Left ventricle myocardium inferior (tissue), 1 donor: ENCODE measurements at regions not wholly inside any gene's neighbourhood (a gene's known extent, or its start where the extent isn't known, plus 50 kb on each side); places are given as distances from the start of the nearest gene placed in this dataset.

ENCODE experiments used
- DNase-seq: peaks from one replicate; pipeline ENCODE4 v3.0.0-alpha.2; 2020
- H3K27ac ChIP-seq: fragments of 200-600 bp; replicated peaks from 2 replicates; pipeline ENCODE4 v1.8.0; 2021
- H3K27me3 ChIP-seq: fragments of 200-600 bp; 2 replicates; pipeline ENCODE4 v1.8.0; 2021; ENCODE audit warnings: low read depth
- H3K36me3 ChIP-seq: fragments of 200-600 bp; 2 replicates; pipeline ENCODE4 v1.8.0; 2021
- H3K4me1 ChIP-seq: fragments of 200-600 bp; 2 replicates; pipeline ENCODE4 v1.8.0; 2021
- H3K4me3 ChIP-seq: fragments of 200-600 bp; 2 replicates; pipeline ENCODE4 v1.8.0; 2021; ENCODE audit warnings: mild to moderate bottlenecking, moderate library complexity
- H3K9me3 ChIP-seq: fragments of 200-600 bp; replicated peaks from 2 replicates; pipeline ENCODE4 v1.8.0; 2021
- CTCF ChIP-seq: fragments of 200-600 bp; IDR thresholded peaks from 2 replicates; pipeline ENCODE4 v1.8.0; 2021; ENCODE audit warnings: antibody characterized with exemption, mild to moderate bottlenecking, borderline replicate concordance
- intact Hi-C: fragments of 100-400 bp; cut with micrococcal nuclease; formaldehyde crosslinking; loops from one replicate; pipeline ENCODE4 v1.11.0; 2022
- donor health status: DM: no; HTN: yes; CAD: no; lungs with severe emphysema.

GRCh38 chr14:54135804-54136280 is 179.2 kb upstream of the BMP4 start:
- Histone ChIP-seq H3K4me3 (no peak overlapping the region), H3K36me3 (no peaks in the 10 kb centered on the region), H3K4me1 (no peaks in the 10 kb centered on the region), H3K27me3 (no peaks in the 10 kb centered on the region), H3K27ac (no peak overlapping the region), H3K9me3 (no peaks in the 10 kb centered on the region)
- no peak for DNase-seq
- intact Hi-C loops: no loop called here
- TF ChIP-seq CTCF: no peak

GRCh38 chr14:54136894-54137613 is 180.4 kb upstream of the BMP4 start:
- intact Hi-C loops: no loop called here
- DNase-seq: no peak
- no peaks in the 10 kb centered on the region for H3K27me3 ChIP-seq
- H3K36me3 ChIP-seq: no peaks in the 10 kb centered on the region
- no peak overlapping the region for H3K4me3 ChIP-seq
- H3K4me1 ChIP-seq: no peaks in the 10 kb centered on the region
- TF ChIP-seq CTCF: no peak
- no peak overlapping the region for H3K27ac ChIP-seq
- H3K9me3 ChIP-seq: no peaks in the 10 kb centered on the region

DNA sequence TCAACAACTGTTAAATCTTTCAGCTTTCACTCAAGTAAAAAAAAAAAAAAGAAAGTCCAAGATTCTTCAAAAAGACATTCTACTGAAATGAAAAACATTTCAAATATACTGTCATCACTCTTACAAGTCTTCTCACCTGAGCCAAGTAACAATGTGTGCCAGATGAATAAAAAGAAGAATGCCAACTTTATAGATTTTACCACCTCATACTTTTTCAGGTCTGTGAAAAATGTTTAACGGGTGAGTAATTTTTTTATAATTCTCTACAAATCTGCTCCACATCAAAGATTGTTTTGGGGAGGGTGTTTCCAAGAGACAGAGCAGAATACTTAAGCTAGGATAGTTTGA is 181.0 kb upstream of the BMP4 start:
- no peak overlapping the region for H3K27ac ChIP-seq
- no peaks in the 10 kb centered on the region for H3K27me3 ChIP-seq
- H3K4me3 ChIP-seq: no peak overlapping the region
- DNase-seq: no peak
- no peak for TF ChIP-seq CTCF
- H3K9me3 ChIP-seq: no peaks in the 10 kb centered on the region
- H3K4me1 ChIP-seq: no peaks in the 10 kb centered on the region
- no peaks in the 10 kb centered on the region for H3K36me3 ChIP-seq
- intact Hi-C loops: no loop called here

GRCh38 chr14:54138024-54138353 is 181.4 kb upstream of the BMP4 start:
- Histone ChIP-seq H3K4me3 (no peak overlapping the region), H3K27ac (no peak overlapping the region), H3K4me1 (no peaks in the 10 kb centered on the region), H3K9me3 (no peaks in the 10 kb centered on the region), H3K36me3 (no peaks in the 10 kb centered on the region), H3K27me3 (no peaks in the 10 kb centered on the region)
- no peak for TF ChIP-seq CTCF
- intact Hi-C loops: no loop called here
- DNase-seq: no peak

DNA sequence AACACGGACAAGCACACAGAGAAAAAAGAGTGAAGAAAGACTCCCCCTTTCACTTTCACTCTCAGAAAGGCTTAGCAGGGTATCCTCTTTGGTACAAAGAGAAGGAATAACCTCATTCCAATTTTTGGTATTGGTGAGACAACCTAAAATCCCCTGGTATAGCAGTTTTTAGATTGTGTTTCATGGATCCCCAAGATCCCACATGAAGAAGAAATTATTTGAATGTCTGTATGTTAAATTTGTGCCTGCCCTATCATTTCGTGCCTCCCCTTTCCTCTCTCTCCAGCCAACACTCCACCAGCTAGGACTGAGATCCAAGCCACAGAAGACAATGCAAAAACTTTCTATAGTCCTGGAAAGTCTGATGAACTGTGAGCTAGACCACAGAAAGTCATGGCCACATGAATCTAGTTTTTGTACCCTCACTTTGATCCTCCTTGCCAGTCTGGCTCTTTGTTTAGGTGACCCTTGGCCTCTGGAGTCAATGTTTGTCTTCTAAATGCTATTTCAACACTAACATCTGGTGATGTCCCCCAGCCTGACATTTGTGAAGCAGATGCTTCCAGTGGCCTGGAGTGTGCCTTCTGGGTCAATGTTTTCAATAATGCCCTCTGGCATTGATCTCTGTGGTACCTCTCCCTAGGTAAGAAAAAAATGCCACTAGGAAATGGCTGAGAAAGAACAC is 181.9 kb upstream of the BMP4 start:
- H3K9me3 ChIP-seq: no peaks in the 10 kb centered on the region
- DNase-seq: no peak
- no peaks in the 10 kb centered on the region for H3K4me1 ChIP-seq
- H3K27ac ChIP-seq: no peak overlapping the region
- no peaks in the 10 kb centered on the region for H3K27me3 ChIP-seq
- TF ChIP-seq CTCF: no peak
- no peaks in the 10 kb centered on the region for H3K36me3 ChIP-seq
- no peak overlapping the region for H3K4me3 ChIP-seq
- intact Hi-C loops: no loop called here
